MCF 10A (cell line): ENCODE measurements at regions not wholly inside any gene's neighbourhood (a gene's known extent, or its start where the extent isn't known, plus 50 kb on each side); places are given as distances from the start of the nearest gene placed in this dataset.
A peak's percentile ranks its signal among the peaks of the same experiment; 100 is the strongest.

Experiments
- BruUV-seq: library from RNA; stranded (reverse); fragments of 400-500 nt; replicated peaks from 2 replicates; lab custom pipeline; 2021; lab: Mats Ljungman, UMichigan
- CTCF ChIA-PET: fragments of 300-600 bp; sonication (Branson Sonifier 250); formaldehyde crosslinking; extraction: SDS; loops from one replicate; lab custom pipeline; 2021; ENCODE audit warnings: antibody characterized with exemption, inconsistent platforms; lab: Yijun Ruan, JAX
- POLR2A ChIA-PET: fragments of 300-600, 350-650 bp; sonication (Branson Sonifier 250); formaldehyde crosslinking; extraction: SDS; loops from one replicate; lab custom pipeline; 2020; ENCODE audit warnings: antibody characterized with exemption, inconsistent platforms; lab: Yijun Ruan, JAX
- DNase-seq: peaks from one replicate; pipeline ENCODE4 v3.0.0-alpha.2; 2018; ENCODE audit not compliant: unreplicated experiment
- H3K27ac Mint-ChIP-seq: one replicate; pipeline ENCODE4 v1.8.0; 2022; ENCODE audit warnings: mild to moderate bottlenecking, low read depth, mixed read lengths; ENCODE audit not compliant: unreplicated experiment
- H3K27me3 Mint-ChIP-seq: one replicate; pipeline ENCODE4 v1.8.0; 2022; ENCODE audit warnings: mixed read lengths; ENCODE audit not compliant: insufficient read depth, unreplicated experiment
- H3K36me3 Mint-ChIP-seq: one replicate; pipeline ENCODE4 v1.8.0; 2022; ENCODE audit warnings: mild to moderate bottlenecking, moderate library complexity, mixed read lengths; ENCODE audit not compliant: insufficient read depth, unreplicated experiment
- H3K4me1 Mint-ChIP-seq: one replicate; pipeline ENCODE4 v1.8.0; 2022; ENCODE audit warnings: mixed read lengths; ENCODE audit not compliant: insufficient read depth, unreplicated experiment
- H3K4me3 Mint-ChIP-seq: one replicate; pipeline ENCODE4 v1.8.0; 2022; ENCODE audit warnings: mild to moderate bottlenecking, moderate library complexity, mixed read lengths; ENCODE audit not compliant: unreplicated experiment
- H3K9me3 Mint-ChIP-seq: one replicate; pipeline ENCODE4 v1.8.0; 2022; ENCODE audit warnings: mixed read lengths; ENCODE audit not compliant: unreplicated experiment
- intact Hi-C: fragments of 100-400 bp; cut with micrococcal nuclease; formaldehyde crosslinking; loops from 2 replicates; pipeline ENCODE4 v1.14.1; 2022
- TF ChIP-seq, protein P1 (sequence below): fragments of 200-600 bp; IDR thresholded peaks from one replicate; pipeline ENCODE4 v1.8.0; 2022; ENCODE audit warnings: antibody characterized with exemption, mild to moderate bottlenecking; ENCODE audit not compliant: unreplicated experiment

DNA sequence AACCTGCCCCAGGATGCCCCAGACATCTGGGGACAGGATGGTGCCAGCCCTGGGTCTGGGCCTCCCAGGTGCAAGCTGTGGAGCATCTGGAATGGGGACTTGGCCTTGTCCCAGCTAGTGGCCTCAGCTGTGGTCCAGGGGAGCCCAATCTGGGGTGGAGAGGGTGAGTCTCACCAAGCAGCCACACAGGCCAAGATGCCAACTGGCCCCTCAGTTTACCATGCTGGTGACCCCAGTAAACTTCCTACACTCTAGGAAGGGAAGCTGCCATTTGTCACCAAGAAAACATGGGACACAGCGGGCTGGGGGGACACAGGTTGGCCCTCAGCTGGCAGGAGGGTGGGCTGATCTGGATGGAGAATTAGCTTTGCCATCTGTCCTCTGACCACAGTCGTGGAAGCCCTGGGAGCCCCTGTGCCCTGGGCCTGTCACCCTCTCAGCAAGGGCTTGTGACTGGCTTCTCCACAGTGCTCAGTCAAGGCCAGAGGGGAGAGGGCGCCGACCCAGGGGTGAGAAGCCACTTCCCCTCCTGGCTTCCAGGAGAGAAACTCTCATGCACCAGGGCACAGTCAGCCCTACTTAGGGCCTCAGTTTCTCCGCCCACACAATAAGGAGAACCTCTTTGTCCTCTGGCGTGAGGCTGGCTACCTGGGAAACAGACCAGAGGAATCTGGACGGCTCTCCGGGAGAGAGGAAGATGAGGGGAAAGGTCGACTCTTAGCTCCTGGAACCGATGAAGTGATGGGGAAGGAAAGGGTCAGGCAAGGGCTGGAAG is 126.4 kb upstream of the SMURF2 start:
- Mint-ChIP-seq H3K9me3 (no peaks in the 10 kb centered on the region), H3K27me3 (no peaks in the 10 kb centered on the region), H3K4me3 (no peak overlapping the region), H3K27ac (peak overlapping the region; percentile 16), H3K36me3 (peaks cover 33% of the 10 kb centered on the region), H3K4me1 (peaks cover 25% of the 10 kb centered on the region)
- CTCF ChIA-PET, result interaction anchor here (1.1 kb wide), 1 partner anchor 410 kb away, joined by 3 read pairs; no protein-coding TSS in a partner anchor
- POLR2A ChIA-PET, result no interaction called here
- no peak for DNase-seq
- TF ChIP-seq, protein P1, sequence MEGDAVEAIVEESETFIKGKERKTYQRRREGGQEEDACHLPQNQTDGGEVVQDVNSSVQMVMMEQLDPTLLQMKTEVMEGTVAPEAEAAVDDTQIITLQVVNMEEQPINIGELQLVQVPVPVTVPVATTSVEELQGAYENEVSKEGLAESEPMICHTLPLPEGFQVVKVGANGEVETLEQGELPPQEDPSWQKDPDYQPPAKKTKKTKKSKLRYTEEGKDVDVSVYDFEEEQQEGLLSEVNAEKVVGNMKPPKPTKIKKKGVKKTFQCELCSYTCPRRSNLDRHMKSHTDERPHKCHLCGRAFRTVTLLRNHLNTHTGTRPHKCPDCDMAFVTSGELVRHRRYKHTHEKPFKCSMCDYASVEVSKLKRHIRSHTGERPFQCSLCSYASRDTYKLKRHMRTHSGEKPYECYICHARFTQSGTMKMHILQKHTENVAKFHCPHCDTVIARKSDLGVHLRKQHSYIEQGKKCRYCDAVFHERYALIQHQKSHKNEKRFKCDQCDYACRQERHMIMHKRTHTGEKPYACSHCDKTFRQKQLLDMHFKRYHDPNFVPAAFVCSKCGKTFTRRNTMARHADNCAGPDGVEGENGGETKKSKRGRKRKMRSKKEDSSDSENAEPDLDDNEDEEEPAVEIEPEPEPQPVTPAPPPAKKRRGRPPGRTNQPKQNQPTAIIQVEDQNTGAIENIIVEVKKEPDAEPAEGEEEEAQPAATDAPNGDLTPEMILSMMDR, result no peak
- no TSS peak for BruUV-seq
- intact Hi-C loops, result no loop called here

DNA sequence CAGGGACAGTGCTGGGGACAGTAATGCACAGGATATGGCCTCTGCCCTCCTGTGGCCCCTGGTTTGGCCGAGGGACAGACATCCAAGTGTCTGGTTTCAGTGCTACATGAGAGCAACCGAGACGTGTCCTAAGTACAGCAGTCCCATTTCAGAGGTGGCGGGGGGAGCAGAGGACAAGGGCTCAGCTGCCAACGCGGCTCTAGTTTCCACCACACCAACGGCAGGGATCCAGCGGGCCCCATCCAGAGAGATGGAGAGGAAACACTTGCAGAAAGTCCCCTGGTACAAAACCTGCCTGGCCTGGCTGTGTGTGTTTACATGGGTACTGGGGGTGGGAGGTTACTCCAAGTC is 125.8 kb upstream of the SMURF2 start:
- no peaks in the 10 kb centered on the region for H3K9me3 Mint-ChIP-seq
- peaks cover 25% of the 10 kb centered on the region for H3K4me1 Mint-ChIP-seq
- no peak for DNase-seq
- H3K27ac Mint-ChIP-seq, result no peak overlapping the region
- ChIA-PET POLR2A (interaction anchor here (2.2 kb wide), 1 partner anchor 49 kb away, joined by 9 read pairs; no protein-coding TSS in a partner anchor), CTCF (interaction anchor here (1.1 kb wide), 1 partner anchor 410 kb away, joined by 3 read pairs; no protein-coding TSS in a partner anchor)
- intact Hi-C loops, result no loop called here
- no peaks in the 10 kb centered on the region for H3K27me3 Mint-ChIP-seq
- peaks cover 33% of the 10 kb centered on the region for H3K36me3 Mint-ChIP-seq
- H3K4me3 Mint-ChIP-seq, result no peak overlapping the region
- TF ChIP-seq, protein P1, result no peak
- BruUV-seq, result no TSS peak

DNA sequence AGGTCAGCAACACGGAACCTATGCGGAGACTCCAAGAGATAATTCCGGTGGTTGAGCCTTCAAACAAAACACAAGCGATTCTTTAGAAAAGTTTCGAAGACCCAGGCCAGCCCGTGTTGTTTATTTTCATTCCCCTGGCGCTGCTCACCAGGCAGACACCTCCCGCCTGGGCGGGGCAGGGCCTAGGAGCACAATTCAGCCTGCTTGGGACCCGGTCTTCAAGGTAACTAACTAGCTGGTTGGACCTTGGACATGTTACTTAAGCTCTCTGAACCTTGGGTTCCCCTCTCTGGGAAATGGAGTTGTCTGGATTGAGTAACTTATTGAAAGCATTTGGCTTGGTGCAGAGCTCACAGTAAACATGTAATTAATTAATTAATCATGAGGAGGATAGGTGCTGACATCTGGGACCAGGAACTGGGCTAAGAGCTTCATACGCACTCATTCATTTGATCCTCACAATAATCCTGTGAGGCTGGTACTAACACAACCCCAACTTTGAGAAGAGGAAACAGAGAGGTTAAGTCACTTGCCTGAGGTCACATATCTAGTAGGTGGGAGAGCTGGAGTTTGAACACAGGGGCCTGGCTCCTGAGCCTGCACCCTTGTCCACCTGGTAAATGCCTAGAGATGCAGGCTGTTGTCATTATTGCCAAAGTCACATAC is 125.3 kb upstream of the SMURF2 start:
- DNase-seq, result no peak
- Mint-ChIP-seq H3K9me3 (no peaks in the 10 kb centered on the region), H3K27me3 (no peaks in the 10 kb centered on the region), H3K36me3 (peaks cover 29% of the 10 kb centered on the region), H3K4me1 (peaks cover 25% of the 10 kb centered on the region), H3K27ac (peak overlapping the region; percentile 66), H3K4me3 (peak overlapping the region; percentile 35)
- ChIA-PET CTCF (interaction anchor here (1.1 kb wide), 1 partner anchor 411 kb away, joined by 3 read pairs; no protein-coding TSS in a partner anchor), POLR2A (interaction anchor here (0.6 to 2.2 kb wide), 3 partner anchors 13 to 172 kb away, joined by 3 to 9 read pairs (median 4); no protein-coding TSS in a partner anchor)
- BruUV-seq, result no TSS peak
- TF ChIP-seq, protein P1, result no peak
- intact Hi-C loops, result no loop called here

DNA sequence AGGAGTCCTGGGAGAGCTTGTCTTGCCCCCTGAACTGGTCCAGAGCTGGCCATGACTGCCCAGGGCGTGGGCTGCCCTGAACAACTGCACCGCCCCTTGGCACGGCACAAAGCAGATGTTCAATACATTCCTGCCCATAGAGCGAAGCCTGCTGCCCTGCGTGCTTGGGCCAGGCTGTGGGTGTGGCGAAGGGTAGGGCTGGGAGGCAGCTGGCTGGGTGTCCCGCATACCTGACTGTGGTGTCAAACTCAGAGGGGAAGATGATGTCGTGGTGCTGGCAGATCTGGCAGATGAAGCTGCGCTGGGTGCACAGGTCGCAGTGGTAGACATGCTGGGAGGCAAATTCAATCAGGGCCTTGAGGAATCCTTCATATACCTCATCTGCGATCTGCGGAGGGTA is 124.2 kb upstream of the SMURF2 start:
- H3K27ac Mint-ChIP-seq, result peak overlapping the region; percentile 66
- peak; percentile 68 for DNase-seq
- BruUV-seq, result no TSS peak
- no peaks in the 10 kb centered on the region for H3K9me3 Mint-ChIP-seq
- ChIA-PET CTCF (interaction anchor here (0.6 to 1.0 kb wide), 3 partner anchors 10 to 412 kb away, joined by 3 to 4 read pairs (median 4); partner anchors contain the start of gene LRRC37A3), POLR2A (interaction anchor here (1.5 to 2.2 kb wide), 3 partner anchors 12 to 189 kb away, joined by 4 to 9 read pairs (median 4); no protein-coding TSS in a partner anchor)
- H3K27me3 Mint-ChIP-seq, result no peaks in the 10 kb centered on the region
- peak overlapping the region; percentile 49 for H3K4me3 Mint-ChIP-seq
- peaks cover 25% of the 10 kb centered on the region for H3K4me1 Mint-ChIP-seq
- TF ChIP-seq, protein P1, result no peak
- H3K36me3 Mint-ChIP-seq, result peaks cover 20% of the 10 kb centered on the region
- intact Hi-C loops, result no loop called here
